DLD1 (cell line): ENCODE measurements at regions not wholly inside any gene's neighbourhood (a gene's known extent, or its start where the extent isn't known, plus 50 kb on each side); places are given as distances from the start of the nearest gene placed in this dataset.
"Not testable (repeated sequence)": the region's sequence is repeated elsewhere in the genome, so short reads cannot be mapped to it uniquely, and the experiment has no call there.

Experiments
- in situ Hi-C: cut with HindIII; loops from 2 replicates; pipeline ENCODE4 v1.10.0; 2017; ENCODE audit warnings: low sequenced_read_pairs

DNA sequence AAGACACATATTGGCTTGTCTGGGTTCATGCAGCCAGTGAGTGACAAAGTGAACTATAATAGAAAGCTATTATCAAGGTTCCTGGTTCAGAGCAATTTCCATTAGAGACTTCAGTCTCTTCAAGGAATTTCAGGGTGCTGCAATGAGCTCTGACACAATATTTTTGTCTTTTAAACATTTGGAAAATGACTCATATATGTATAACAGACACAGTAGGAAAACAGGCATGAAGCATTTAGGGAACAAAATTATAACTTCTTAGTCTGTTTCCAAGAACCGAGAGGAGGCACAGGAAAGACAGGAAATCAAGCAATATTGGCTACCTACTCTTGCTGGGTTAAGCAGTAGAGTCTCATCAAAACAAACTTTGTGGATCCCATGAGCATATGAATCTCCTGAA lies 170.4 kb downstream of the PTPRC start:
- in situ Hi-C loops = no loop called here

DNA sequence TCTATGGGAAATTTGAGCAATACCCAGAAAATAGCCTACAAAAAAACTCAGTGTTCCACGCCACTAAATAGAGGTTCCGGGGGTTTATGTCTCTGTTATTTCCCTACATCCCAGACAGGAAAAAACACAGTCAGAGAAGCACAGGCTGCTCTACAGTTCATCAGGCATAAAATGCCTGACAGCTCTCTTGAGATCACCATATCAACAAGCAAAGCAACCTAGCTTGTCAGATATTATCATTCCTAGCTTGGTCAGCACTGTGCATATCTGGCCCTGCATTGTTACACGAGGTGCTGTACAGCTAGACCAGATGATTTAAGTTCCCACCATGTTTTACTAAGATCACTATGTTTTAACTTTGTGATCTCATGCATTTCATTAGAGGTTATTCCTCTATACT lies 172.6 kb downstream of the PTPRC start:
- in situ Hi-C loops = no loop called here

DNA sequence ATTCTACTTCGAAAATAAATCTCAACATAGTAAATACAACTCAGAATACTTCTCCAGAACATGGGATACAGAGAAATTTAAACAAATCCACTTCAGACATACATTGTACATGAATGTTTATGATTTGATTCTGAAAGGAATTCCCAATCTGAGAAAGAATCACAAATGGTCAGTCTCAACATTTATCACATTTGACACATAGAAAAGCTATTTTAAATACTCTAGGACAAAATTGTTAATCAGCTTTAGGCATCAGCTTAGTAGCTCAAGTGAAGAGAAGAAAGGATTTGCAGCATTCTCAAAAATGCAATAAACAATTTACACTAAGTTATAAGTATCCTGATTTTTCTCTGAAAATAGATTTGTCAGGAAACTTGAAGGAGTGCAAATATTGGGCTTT lies 184.8 kb downstream of the PTPRC start:
- in situ Hi-C loops = no loop called here

DNA sequence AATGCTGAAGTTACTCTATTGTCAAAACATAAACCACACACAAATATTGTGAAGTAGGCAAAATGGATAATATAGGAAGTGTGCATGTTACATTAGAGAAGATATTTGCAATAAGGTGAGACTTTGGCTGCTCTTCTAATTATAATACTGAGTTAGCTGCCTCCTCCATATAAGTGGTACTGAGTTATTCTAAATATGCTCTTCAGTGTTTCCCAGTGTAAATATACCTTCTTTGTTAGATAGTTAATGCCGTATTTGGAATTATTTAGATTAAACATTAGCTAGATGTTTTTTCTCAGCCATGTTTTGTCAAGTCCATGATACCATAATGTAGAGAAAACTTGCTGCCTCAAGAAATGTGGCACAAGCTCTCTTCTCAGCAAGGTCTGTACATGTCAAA lies 186.4 kb downstream of the PTPRC start:
- in situ Hi-C loops = no loop called here

DNA sequence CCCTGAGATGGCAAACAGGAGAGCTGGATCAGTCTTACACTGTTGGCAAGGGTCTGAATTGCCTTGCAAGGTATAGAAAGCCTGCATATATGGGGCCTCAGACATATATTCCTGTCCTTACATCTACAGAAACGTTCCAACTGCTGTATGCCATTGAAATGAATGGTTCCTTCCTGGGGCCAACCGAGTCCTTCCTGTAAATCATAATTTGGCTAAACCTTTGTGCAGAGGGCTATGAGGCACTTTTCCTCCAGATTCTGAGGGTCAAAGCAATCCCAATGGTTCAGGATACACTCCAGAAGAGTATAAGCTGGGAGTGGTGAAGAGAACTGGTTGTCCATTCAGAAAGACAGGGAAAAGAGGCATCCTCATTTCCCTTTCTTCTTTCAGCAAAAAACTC lies 190.5 kb downstream of the PTPRC start:
- in situ Hi-C loops = no loop called here

DNA sequence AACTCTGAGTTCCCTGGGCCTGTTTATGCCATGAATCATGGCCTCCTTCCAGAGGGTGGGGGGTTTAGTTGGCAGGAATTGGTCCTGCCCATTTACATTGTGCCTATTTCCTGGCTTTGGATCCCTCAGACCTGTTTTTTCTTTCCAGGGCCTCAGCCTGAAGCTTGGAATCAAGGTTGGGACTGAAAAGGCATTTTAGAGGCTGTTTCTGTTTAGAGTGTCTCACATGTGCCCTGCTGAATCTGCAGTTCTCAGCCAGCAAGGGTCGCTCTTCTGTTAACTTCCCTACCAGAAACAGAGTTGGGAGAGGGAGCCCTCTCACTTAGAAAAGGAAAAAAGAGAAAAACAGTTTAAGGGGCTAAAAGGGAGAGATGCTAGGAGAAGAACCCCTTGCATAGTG lies 191.1 kb downstream of the PTPRC start:
- in situ Hi-C loops = no loop called here

DNA sequence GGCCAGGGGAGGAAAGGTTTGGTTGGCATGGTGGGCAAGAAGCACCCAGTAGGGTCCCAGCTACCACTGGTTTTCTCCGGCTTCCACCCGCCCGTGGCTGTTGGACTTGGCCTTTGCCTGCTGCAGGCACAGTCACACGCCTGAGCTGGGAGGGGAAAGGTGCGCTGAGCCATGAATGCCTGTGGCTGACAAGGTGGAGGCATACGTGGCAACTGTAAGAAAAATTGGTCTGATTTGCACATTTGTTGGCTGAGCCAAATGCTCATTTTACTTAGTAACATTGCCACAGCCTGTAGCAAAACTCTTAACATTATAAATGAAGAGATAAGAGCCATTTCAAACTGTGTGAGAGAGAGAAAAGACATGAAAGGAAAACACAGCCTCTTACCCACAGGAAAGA lies 191.6 kb downstream of the PTPRC start:
- in situ Hi-C loops = no loop called here

DNA sequence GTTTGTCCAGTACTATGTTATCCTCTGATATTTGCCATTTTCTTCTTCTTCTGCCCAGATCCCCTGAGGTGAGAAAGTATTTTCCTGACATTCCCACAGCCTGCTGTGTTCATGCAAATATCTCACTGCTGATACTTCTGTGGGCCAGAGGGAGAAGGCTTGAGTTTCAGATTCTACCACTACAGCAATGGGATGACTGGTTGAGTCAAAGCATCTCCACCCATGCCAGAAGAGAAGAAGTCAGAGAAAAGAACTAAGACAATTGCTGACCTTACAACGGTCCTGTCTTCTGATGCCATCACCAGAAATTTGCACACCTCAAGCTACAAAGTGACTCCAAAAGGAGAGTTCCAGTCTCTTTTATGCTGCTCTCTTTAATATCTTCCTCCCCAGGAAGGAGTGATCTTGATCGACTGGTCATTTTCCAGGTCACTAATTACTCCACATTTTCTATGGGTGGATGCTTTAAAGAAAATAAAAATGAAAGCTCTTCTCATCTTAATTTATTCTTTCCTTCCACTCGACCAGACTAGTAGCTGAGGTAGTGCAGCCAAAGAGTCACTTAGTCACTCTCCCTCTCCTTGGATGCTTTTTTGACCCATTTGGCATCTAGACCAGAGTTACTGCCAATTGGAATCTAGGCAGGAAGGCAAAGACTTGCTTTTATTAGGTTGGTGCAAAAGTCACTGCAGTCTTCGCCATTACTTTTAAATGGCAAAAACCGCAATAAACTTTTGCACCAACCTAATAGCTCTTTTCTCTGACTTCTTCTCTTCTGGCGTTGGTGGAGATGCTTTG lies 195.1 kb downstream of the PTPRC start:
- in situ Hi-C loops = no loop called here

DNA sequence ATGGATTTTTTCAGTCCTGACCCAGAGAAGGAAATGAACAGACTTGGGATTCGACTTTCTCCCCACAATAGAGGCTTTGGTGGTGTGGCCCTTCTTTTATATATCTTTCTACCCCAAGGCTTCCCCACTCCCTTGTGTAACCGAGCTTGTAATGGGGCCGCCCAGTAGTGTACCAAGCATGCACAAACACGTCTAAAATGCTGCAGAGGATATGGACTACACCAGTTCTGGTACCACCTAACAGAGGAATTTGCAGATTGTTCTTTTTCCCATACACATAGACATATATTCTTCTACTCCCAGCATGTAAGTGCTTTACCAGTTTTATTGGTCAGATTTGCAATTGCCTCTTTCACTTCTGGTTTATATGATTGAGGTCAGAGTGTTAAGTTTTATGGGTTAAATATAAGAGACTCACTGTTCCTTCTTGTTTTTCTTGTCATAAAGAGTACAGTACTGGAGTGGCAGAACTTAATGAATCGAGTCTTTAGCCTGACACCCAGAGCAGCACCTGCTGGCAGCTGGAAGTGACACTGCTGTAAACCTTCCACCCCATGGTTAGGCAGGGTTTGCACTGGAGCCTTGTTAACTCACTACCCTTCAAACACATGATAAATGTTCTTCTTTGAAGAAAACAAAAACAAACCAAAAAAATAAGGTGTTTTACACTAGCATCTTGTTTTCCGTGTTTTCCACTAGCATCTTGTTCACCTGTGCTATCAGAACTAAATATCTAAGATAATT lies 198.6 kb downstream of the PTPRC start:
- in situ Hi-C loops = no loop called here

DNA sequence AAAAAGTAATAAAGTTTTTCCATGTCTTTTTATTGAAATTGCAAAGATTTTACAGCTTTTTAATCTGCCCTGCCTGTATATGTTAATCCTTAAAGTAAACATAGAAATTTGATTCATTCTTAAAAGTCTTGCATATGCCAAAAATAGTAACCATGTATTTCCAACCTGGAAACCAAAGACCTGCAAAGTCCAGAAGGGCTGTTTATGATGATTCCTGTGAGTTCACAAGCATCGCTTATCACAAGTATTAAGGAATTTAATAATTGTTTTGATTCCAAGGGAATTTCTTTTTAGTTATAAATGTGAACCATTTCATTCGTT lies 199.1 kb downstream of the PTPRC start:
- in situ Hi-C loops = no loop called here

DNA sequence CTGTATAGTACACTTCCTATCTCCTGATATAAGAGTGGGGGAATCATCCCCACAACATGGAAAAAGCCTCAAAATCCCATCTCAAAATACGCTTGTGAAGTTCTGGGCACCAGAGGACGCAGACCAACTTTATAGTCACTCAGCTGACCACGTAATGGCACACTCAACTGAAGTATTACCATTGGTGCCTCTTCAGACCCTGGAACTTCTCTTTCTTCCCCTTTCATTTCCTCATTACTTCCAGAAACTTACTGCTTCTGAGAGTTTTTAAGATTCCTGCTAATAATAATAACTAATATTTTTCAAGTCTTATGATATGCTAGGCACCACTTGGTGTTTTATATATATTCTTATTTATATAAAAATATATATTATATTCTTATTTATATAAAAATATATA lies 202.6 kb downstream of the PTPRC start:
- in situ Hi-C loops = no loop called here

DNA sequence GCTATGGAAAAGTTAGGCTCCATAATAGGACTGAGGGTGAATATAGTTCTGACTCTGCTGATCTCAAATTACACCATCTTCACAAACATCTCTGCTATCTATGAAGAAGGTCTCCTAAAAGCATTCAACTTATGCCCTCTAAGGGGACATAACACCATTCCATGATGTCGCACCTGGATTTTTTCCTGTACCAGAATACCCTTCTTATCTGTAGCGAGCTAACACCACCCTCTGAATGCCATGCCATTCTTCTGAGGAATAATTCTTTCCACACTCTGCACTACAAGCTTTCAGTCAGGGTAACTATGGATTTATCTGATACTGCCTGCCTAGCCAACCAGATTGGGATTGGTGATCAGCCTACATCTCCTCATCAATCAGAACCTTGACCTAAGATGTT lies 203.8 kb downstream of the PTPRC start:
- in situ Hi-C loops = no loop called here

DNA sequence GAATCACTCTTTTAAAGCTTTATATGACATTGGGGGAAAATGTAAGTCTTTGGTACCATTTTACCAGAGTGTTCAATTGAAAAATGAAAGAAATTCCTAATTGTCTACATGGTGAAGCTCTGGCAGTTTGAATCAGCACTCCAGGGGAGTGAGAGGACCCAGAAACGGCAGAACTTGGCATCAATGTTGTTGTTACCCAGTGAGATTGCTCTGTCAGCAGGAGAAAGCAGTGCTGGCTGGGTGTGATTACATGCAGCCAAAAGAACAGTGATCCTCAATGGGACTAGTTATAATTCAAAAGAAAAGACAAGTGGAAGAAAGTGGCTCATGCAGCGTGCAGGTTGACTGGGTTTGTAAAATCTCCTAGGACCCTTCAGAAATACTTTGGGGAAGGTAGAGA lies 206.4 kb downstream of the PTPRC start:
- in situ Hi-C loops = no loop called here

DNA sequence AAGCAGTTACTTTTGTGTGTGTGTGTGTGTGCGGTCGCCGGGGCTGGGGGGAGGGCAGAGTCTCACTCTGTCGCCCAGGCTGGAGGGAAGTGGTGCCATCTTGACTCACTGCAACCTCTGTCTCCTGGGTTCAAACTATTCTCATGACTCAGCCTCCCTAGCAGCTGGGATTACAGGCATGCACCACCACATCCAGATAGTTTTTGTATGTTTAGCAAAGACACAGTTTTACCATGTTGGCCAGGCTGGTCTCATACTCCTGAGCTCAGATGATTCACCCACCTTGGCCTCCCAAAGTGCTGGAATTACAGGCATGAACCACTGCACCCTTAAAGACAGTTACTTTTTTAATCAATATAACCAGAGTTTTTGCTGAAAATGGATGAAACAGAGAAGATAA lies 207.0 kb downstream of the PTPRC start:
- in situ Hi-C loops = no loop called here

DNA sequence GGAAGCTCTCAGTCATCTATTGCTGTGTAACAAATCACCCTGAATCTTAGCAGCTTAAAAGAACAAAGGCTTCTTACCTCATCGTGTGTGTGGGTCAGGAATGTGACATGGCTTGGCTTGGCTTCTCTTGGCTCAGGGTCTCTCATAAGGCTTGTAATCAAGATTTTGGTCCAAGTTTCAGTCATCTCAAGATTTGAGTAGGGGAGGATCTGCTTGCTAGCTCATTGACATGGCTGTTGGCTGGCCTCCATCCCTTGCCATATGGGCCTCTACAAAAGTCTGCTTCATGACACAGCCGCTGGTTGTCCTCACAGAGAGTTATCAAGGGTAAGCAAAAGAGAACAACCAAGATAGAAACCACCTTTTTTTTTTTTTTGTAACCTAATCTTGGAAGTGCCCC lies 207.7 kb downstream of the PTPRC start:
- in situ Hi-C loops = no loop called here

DNA sequence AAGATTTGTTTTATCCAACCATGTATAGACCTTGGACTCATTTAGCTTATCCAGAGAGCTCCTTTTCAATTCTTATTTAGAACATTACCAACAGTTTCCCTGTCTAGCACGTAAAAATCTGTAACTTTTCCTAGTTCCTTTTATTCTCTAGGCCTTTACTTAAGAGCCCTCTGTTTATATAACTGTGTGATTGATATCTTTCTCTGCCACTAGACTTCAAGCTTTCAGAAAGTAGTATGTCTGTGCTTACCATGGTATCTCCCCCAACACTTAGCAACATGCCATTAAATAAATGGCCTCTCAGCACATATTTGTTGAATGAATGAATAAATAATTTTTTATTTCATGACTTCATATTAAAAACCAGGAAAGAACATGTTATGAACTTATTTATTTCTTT lies 209.4 kb downstream of the PTPRC start:
- in situ Hi-C loops = no loop called here

DNA sequence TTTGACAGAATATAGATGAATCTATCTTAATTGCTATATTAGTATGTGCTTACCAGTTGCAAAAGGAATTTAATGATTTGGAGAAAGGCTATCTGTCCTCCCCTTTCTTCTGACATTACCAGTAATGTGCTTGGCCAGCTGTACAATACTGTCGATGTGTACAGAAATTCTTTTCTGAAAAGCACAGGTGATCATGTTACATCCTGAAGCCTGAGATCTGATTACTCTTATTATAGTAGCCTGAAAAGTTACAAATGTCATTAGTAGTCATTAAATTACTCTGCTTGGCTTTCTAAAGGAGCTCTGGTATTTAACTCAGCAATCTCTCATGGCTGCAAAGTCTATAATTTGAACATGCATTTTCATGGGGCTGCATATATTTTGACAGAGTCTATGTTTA lies 209.8 kb downstream of the PTPRC start:
- in situ Hi-C loops = no loop called here

DNA sequence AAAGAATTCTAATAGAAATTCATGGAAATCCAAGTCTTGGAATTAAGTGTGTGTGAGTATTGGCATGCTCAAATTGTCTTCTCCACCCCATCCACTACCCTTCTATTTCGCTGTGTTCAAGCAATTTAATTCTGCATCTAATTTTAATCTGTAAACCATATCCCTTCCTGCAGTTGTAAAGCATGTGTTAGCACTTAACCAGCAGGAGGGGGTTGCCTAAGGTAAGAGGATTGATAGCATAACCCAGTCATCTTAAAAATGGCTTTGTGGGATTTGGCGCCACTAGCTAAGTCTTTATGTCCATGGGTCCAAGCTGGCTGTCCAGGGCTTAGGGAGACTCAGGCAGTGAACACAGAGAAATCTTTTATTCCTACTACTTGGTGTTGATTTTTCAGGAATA lies 210.3 kb downstream of the PTPRC start:
- in situ Hi-C loops = no loop called here

DNA sequence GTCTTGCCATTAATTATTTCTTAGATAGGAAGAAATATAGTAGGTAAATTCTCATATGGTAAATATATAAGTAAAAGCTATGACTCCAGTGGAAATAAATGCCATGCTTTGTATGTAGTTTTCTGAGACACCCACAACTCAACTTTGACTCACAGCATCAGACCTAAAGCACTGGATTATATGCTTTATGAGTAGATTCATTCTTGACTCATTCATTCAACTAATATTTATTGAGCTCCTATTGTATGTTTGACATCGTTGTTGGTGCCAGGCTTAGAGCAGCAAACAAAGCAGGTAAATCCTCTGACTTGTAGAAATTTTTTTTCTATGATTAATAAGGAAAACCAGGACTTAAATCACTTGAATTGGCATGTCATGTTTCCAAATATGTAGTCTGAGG lies 211.4 kb downstream of the PTPRC start:
- in situ Hi-C loops = no loop called here

DNA sequence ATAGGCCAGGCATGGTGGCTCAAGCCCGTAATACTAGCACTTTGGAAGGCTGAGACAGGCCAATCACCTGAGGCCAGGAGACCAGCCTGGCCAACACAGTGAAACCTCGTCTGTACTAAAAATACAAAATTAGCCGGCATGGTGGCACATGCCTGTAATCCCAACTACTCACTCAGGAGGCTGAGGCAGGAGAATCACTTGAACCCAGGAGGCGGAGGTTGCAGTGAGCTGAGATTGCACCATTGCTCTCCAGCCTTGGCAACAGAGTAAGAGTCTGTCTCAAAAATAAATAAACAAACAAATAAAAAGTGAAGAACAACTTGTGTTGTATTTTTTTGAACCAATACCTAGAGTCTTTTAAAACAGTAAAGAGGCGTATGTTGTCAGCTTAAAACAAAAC lies 212.1 kb downstream of the PTPRC start:
- in situ Hi-C loops = not testable (repeated sequence)

DNA sequence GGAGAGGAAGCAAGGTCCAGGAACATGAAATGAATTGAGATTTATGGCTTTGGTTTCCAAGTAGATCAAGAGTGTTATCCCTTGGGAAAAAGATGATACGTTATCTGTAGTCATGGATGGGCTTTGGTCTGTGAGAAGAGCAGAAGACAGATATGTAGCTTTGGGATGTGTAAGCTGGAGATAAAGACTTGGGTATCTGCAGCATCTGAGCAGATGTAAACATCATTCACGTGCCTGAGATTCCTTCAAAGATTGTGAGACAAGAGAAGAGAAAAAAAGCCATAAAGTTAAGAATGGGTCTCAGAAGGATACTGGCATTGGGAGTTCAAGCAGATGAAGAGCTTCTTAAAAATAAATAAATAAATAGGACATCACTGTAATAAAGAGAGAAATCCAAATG lies 217.8 kb downstream of the PTPRC start:
- in situ Hi-C loops = no loop called here

DNA sequence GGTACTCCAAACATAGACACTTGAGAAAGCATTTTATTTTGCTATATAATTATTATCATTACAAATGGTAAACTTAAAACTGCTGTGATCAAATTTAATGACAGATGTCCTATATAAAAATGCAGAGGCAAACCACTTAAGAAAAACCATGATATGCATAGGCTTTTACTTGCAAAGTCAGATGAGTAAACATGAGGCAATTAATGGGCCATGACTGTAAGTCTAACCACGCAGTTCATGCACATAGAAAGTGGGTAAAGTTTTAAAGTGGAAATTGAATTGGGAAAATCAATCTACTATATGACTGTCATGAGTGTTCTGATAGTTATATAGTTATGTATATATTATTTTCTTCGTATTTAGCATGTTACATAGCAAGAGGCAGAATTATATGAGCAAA lies 219.2 kb downstream of the PTPRC start:
- in situ Hi-C loops = no loop called here

DNA sequence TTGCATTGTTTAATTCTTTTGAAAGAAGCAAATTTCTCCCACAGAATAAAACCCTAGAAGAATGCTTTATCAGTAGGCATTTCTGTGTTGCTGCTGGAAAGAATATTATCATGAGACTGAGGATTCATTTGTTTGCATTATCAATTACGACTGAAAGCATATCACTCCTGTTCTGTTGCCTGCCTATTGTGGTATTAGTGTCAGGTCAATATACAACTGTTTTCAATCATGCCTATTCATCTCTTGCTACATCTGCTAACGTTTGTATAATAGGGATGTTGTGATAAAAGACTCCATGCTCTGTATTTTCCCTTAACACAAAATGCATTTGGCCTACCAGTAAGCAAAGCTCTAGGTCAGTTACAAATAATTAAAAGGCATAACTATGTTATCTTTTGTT lies 221.5 kb downstream of the PTPRC start:
- in situ Hi-C loops = no loop called here
